NCI-H1930 (cell line): ENCODE measurements at regions not wholly inside any gene's neighbourhood (a gene's known extent, or its start where the extent isn't known, plus 50 kb on each side); places are given as distances from the start of the nearest gene placed in this dataset.

ENCODE experiments used
- DNase-seq, 2 experiments: peaks; one replicate each; lab custom pipeline; 2025; lab: John Stamatoyannopoulos, UW

- no peak for DNase-seq
Measured at GRCh38 chr14:65186951-65187350, 84.6 kb upstream of the MAX start.

GRCh38 chr14:65187421-65188049 lies 85.2 kb upstream of the MAX start:
- DNase-seq = peak in 1 of 2 experiments; percentile 33

- no peak for DNase-seq
Measured at GRCh38 chr14:65190312-65190711, 88.0 kb upstream of the MAX start.

- DNase-seq = no peak
Measured at GRCh38 chr14:65191716-65192115, 89.4 kb upstream of the MAX start.

- no peak for DNase-seq
Measured at GRCh38 chr14:65192686-65193085, 90.4 kb upstream of the MAX start.

GRCh38 chr14:65193916-65194590 lies 91.7 kb upstream of the MAX start:
- no peak for DNase-seq

- DNase-seq = no peak
Measured at GRCh38 chr14:65195042-65195719, 92.9 kb upstream of the MAX start.

- DNase-seq = no peak
Measured at GRCh38 chr14:65198346-65198745, 96.0 kb upstream of the MAX start.

GRCh38 chr14:65200454-65200853 lies 98.1 kb upstream of the MAX start:
- no peak for DNase-seq

- DNase-seq = no peak
Measured at GRCh38 chr14:65203574-65203973, 101.3 kb upstream of the MAX start.

GRCh38 chr14:65204056-65204455 lies 101.7 kb upstream of the MAX start:
- no peak for DNase-seq

GRCh38 chr14:65206078-65206447 lies 103.7 kb upstream of the MAX start:
- no peak for DNase-seq

- no peak for DNase-seq
Measured at GRCh38 chr14:65206448-65207096, 104.3 kb upstream of the MAX start.

- no peak for DNase-seq
Measured at GRCh38 chr14:65208548-65208947, 106.2 kb upstream of the MAX start.

- no peak for DNase-seq
Measured at GRCh38 chr14:65210118-65210821, 108.0 kb upstream of the MAX start.

GRCh38 chr14:65210822-65211182 lies 108.5 kb upstream of the MAX start:
- DNase-seq = no peak

- DNase-seq = no peak
Measured at GRCh38 chr14:65211341-65211987, 109.1 kb upstream of the MAX start.

GRCh38 chr14:65213316-65213715 lies 111.0 kb upstream of the MAX start:
- DNase-seq = no peak

GRCh38 chr14:65214741-65215140 lies 112.4 kb upstream of the MAX start:
- DNase-seq = no peak

GRCh38 chr14:65219353-65219752 lies 117.0 kb upstream of the MAX start:
- no peak for DNase-seq

- no peak for DNase-seq
Measured at GRCh38 chr14:65222440-65222858, 120.1 kb upstream of the MAX start.

- no peak for DNase-seq
Measured at GRCh38 chr14:65223636-65224035, 121.3 kb upstream of the MAX start.
